WERI-Rb-1 (cell line): ENCODE measurements at regions not wholly inside any gene's neighbourhood (a gene's known extent, or its start where the extent isn't known, plus 50 kb on each side); places are given as distances from the start of the nearest gene placed in this dataset.
"Not testable (repeated sequence)": the region's sequence is repeated elsewhere in the genome, so short reads cannot be mapped to it uniquely, and the experiment has no call there.

Source experiments
- DNase-seq: peaks from one replicate; pipeline ENCODE4 v3.0.0-alpha.2; 2020
- H3K27ac ChIP-seq: fragments of 250-450 bp; sonication (Bioruptor Pico); 2 replicates; pipeline ENCODE4 v1.5.1; 2020; ENCODE audit warnings: mild to moderate bottlenecking, moderate library complexity
- H3K27me3 ChIP-seq: fragments of 250-450 bp; sonication (Bioruptor Pico); 2 replicates; pipeline ENCODE4 v1.5.1; 2021; ENCODE audit warnings: mild to moderate bottlenecking, low read depth, moderate library complexity; ENCODE audit not compliant: insufficient read depth, severe bottlenecking
- H3K36me3 ChIP-seq: fragments of 250-450 bp; sonication (Bioruptor Pico); 2 replicates; pipeline ENCODE4 v1.5.1; 2020; ENCODE audit warnings: mild to moderate bottlenecking, moderate library complexity
- H3K4me3 ChIP-seq: 2 replicates; pipeline ENCODE4 v1.5.1; 2011; ENCODE audit warnings: low read depth, mild to moderate bottlenecking, control low read depth, low read length
- H3K9me3 ChIP-seq: fragments of 250-450 bp; sonication (Bioruptor Pico); 2 replicates; pipeline ENCODE4 v1.5.1; 2021; ENCODE audit warnings: mild to moderate bottlenecking, moderate library complexity; ENCODE audit not compliant: severe bottlenecking
- CTCF ChIP-seq: IDR thresholded peaks from 2 replicates; pipeline ENCODE4 v1.5.1; 2011; ENCODE audit warnings: low read depth, mild to moderate bottlenecking, control low read depth, inconsistent platforms, low read length

GRCh38 chr2:166725927-166726924, 162.1 kb upstream of the XIRP2 start:
- Histone ChIP-seq H3K36me3 (no peaks in the 10 kb centered on the region), H3K9me3 (no peaks in the 10 kb centered on the region), H3K27me3 (no peaks in the 10 kb centered on the region), H3K27ac (no peak overlapping the region), H3K4me3 (no peak overlapping the region)
- no peak for TF ChIP-seq CTCF
- no peak for DNase-seq

- Histone ChIP-seq H3K27ac (no peak overlapping the region), H3K4me3 (no peak overlapping the region), H3K27me3 (no peaks in the 10 kb centered on the region), H3K9me3 (no peaks in the 10 kb centered on the region), H3K36me3 (no peaks in the 10 kb centered on the region)
- DNase-seq, result no peak
- TF ChIP-seq CTCF, result no peak
Measured at GRCh38 chr2:166716968-166717367, 171.3 kb upstream of the XIRP2 start.

GRCh38 chr2:166700079-166700478, 188.2 kb upstream of the XIRP2 start:
- no peak overlapping the region for H3K4me3 ChIP-seq
- no peaks in the 10 kb centered on the region for H3K27me3 ChIP-seq
- TF ChIP-seq CTCF, result no peak
- H3K36me3 ChIP-seq, result no peaks in the 10 kb centered on the region
- H3K9me3 ChIP-seq, result no peaks in the 10 kb centered on the region
- H3K27ac ChIP-seq, result no peak overlapping the region
- DNase-seq, result no peak

GRCh38 chr2:166695154-166695553, 193.1 kb upstream of the XIRP2 start:
- DNase-seq, result no peak
- Histone ChIP-seq H3K9me3 (no peaks in the 10 kb centered on the region), H3K27ac (no peak overlapping the region), H3K36me3 (no peaks in the 10 kb centered on the region), H3K27me3 (no peaks in the 10 kb centered on the region), H3K4me3 (no peak overlapping the region)
- TF ChIP-seq CTCF, result no peak

- not testable (repeated sequence) for H3K9me3 ChIP-seq, DNase-seq
Measured at GRCh38 chr2:166686057-166686456, 192.0 kb upstream of the SCN7A start.

GRCh38 chr2:166677996-166678395, 183.9 kb upstream of the SCN7A start:
- TF ChIP-seq CTCF, result no peak
- no peaks in the 10 kb centered on the region for H3K36me3 ChIP-seq

More at GRCh38 chr2:166686057-166686456, 192.0 kb upstream of the SCN7A start:
- H3K36me3 ChIP-seq, H3K4me3 ChIP-seq, H3K27ac ChIP-seq, H3K27me3 ChIP-seq: not testable (repeated sequence)

More at GRCh38 chr2:166677996-166678395, 183.9 kb upstream of the SCN7A start:
- Histone ChIP-seq H3K9me3 (no peaks in the 10 kb centered on the region), H3K27me3 (no peaks in the 10 kb centered on the region), H3K27ac (no peak overlapping the region), H3K4me3 (no peak overlapping the region)
- DNase-seq, result no peak
